Renal cortex interstitium (tissue), 11 donors: ENCODE measurements at regions not wholly inside any gene's neighbourhood (a gene's known extent, or its start where the extent isn't known, plus 50 kb on each side); places are given as distances from the start of the nearest gene placed in this dataset.
A peak's percentile ranks its signal among the peaks of the same experiment; 100 is the strongest.
"Not testable (repeated sequence)": the region's sequence is repeated elsewhere in the genome, so short reads cannot be mapped to it uniquely, and the experiment has no call there.

Experiments used
- DNase-seq, 11 donors: peaks; one replicate each; pipeline ENCODE4 v3.0.0-alpha.2; 2013; ENCODE audit warnings: low read depth in 9 of 11, low spot score in 4 of 11; ENCODE audit errors: extremely low read depth in 1 of 11

GRCh38 chr12:43267818-43268217 lies 284.2 kb downstream of the ADAMTS20 start:
- DNase-seq, result no peak

DNA sequence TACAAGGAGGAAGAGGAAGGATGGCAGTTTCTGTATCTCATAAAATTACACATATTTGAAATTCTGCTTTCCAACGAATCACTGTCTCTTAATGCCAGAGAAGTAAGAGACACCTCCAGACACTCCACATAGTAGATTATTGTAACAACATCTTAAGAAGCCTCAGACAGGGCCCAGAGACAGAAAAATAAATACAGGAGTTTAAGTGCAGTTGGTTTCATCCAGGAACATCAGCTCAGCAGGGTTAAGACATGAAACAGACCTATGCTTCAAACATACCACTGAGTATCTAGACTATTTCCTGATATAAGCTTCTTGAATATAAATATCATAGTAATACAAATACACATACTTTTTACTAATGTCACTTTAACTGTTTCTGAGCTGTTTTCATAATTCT lies 290.3 kb downstream of the ADAMTS20 start:
- DNase-seq, result no peak

- no peak for DNase-seq
Observed at GRCh38 chr12:43255522-43256111, 296.4 kb downstream of the ADAMTS20 start.

- DNase-seq, result no peak
Observed at GRCh38 chr12:43252585-43252984, 299.4 kb downstream of the ADAMTS20 start.

- no peak for DNase-seq
Observed at GRCh38 chr12:43245947-43246346, 306.1 kb downstream of the ADAMTS20 start.

- DNase-seq, result no peak
Observed at GRCh38 chr12:43241986-43242385, 310.0 kb downstream of the ADAMTS20 start.

DNA sequence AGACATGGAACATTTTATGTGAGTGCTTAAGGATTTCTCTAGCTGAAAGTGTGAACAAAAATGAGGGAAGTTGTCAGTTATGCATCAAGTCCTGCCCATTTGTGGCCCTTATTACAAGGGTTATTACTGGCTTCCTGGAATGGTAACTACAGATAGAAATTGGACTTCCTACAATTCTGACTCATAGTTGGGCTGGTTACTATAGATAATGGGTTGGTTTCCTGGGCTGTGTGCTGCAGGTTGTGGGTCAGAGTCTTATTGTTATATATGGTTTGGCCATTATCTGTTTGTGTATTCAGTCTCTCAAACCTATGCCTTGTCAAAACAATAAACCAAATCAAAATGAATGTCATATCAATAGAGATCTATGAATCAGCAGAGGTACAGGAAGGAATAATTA lies 313.7 kb downstream of the ADAMTS20 start:
- no peak for DNase-seq

DNA sequence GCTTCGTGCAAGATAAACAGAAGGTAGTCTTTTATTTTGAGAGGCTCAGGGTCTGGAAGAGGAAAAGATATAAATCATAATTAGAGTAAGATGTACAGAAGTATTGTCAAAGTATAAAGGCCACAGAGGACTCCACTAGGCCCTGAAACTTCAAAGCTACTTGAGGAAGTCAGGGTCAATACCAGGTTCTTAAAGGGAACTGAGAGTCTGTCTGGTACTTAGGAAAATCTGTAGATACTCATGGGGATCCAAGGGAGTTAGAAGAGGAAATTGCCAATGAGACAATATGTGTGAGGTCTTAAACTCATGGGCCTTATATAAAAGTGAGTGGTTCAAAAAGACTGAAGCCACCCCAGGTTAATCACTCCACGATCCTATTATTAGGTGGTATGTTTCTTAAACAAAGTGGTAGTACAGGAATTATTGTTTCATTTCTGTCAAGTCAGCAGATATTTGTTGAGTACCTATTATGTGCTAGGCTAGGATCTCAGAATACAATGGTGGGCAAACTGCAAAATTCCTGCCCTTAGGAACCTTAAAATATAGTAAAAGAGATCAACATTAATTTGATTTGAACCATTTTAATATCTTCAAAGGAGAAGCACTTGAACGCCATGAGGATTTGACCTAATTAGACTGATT lies 314.6 kb downstream of the ADAMTS20 start:
- no peak for DNase-seq

GRCh38 chr12:43235721-43236120 lies 316.3 kb downstream of the ADAMTS20 start:
- no peak for DNase-seq

GRCh38 chr12:43233861-43234260 lies 318.1 kb downstream of the ADAMTS20 start:
- no peak for DNase-seq

GRCh38 chr12:43226151-43226550 lies 325.9 kb downstream of the ADAMTS20 start:
- no peak for DNase-seq

DNA sequence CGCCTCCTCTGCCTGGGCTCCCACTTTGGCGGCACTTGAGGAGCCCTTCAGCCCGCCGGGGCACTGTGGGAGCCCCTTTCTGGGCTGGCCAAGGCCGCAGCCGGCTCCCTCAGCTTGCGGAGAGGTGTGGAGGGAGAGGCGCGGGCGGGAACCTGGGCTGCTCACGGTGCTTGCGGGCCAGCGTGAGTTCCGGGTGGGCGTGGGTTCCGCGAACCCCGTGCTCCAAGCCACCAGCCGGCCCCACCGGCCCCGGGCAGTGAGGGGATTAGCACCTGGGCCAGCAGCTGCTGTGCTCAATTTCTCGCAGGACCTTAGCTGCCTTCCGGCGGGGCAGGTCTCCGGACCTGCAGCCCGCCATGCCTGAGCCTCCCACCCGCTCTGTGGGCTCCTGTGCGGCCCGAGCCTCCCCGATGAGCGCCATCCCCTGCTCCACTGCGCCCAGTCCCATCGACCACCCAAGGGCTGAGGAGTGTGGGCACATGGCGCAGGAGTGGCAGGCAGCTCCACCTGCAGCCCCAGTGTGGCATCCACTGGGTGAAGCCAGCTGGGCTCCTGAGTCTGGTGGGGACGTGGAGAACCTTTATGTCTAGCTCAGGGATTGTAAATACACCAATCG lies 327.7 kb downstream of the ADAMTS20 start:
- not testable (repeated sequence) for DNase-seq

DNA sequence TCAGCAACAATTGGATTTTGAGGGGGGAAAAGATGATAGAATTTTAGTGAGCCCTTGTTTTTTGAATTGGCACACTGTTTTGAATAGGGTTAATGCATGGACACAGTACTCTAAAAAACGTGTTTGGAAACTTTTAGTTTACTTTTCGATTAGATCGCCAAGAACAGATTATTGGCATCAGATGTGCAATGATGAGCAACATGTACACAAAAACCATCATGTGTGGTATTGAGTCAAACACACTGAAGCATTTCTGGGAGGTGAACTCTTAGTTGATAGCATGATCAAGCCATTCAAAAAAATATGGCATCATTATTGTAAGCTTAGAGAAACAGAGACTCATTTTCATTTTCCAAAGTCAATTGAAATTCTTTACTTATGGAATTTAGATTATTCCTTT lies 329.2 kb downstream of the ADAMTS20 start:
- DNase-seq, result no peak

GRCh38 chr12:43221216-43221615 lies 330.8 kb downstream of the ADAMTS20 start:
- no peak for DNase-seq

DNA sequence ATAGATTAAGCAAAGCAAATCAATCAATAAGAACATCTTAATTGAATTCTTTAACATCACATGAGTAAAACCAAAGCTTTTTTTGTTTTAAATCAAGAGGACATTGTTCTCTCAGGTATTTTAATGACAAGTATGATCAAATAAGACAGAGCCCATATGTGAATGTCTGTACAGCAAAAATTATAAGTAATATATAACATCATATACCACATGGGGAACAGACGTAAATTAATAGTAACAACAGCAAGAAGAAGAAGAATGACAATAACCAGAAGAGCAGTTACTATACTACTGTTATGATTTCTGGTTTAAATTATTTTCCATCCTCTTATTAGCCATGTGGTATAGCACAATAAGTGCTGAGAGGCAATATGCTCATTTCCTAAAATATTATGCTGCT lies 335.5 kb downstream of the ADAMTS20 start:
- DNase-seq, result no peak

DNA sequence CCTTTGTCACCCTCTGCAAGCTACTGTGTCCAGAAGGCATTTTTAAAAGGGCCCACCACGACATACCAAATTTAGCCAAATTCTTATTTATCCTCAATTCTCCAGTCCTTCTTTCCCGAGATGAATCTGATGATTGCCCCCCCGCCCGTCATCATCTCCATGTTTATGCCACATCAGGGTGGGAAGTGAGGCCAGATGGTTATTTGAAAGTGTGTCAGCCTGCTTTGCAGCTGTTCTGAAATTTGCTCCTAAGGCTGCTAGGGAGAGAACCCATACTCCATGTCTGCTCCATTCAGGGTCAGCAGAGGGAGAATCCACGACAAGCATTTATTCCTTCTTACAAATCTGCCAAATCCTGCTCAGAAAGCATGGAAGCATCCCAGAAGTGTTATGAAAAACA lies 337.8 kb downstream of the ADAMTS20 start:
- no peak for DNase-seq

DNA sequence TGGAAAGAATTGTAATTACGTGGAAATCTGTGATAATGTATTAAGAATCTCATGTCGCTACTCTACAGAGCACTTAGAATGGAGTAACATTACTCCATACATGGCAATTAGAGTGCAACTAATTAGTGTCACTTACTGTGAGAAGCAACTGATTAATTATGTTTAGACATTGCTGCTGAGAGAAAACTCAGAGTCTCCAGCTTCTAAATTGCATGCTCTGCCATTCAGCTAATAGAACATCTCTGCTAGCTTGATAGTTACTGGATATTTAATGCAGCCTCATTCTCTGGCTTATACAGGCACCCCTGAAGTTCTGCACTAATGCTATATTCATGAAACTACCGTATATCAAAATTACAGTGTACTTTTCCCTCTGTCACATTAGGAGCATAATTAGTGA lies 338.4 kb downstream of the ADAMTS20 start:
- DNase-seq, result no peak

GRCh38 chr12:43210485-43211192 lies 341.4 kb downstream of the ADAMTS20 start:
- DNase-seq, result peak in 5 of 11 donors; percentile 14 to 31 (median 27)

DNA sequence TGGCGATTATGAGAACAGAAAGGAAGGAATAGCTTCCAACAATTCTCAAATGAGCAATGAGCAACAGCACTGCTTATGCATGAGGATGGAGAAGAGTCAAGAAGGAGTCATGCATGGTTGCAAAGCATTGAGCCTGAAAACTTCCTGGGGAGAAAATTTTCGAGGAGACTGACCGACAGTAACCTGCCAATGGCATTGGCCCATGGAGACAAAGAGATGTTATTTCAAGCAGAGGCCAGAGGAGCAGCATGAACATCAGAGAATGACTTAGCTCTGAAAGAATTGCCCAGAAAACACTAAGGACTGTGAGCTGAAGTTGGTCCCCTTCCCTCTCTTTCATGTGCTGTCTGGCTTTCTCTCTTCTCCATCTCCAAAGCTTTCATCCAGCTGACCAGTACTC lies 343.4 kb downstream of the ADAMTS20 start:
- no peak for DNase-seq

DNA sequence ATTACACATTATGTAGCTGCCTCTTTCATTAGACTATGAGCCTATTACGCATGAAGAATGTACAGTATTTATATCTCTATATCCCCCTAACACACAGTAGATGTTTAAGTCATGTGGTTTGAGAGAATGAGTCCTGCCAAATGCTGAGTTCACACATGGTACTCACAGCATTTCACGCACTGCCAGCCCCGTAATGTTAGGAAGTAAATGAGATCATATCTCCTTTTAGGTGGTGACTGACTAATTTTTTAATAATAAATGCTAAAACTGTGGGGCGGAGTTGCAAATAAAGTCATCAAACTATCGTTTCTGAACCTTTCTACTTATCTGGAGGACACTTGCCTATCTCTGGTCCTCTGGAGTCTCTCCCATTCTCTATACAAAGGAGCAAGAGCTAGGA lies 343.8 kb downstream of the ADAMTS20 start:
- DNase-seq, result no peak
